RWPE2 (cell line): ENCODE measurements at regions not wholly inside any gene's neighbourhood (a gene's known extent, or its start where the extent isn't known, plus 50 kb on each side); places are given as distances from the start of the nearest gene placed in this dataset.

Experiments
- ATAC-seq: fragments of 200-7000 bp; cut with Tn5 transposase; 3 replicates; pipeline ENCODE4 v1.9.1; 2021; ENCODE audit warnings: low read depth
- DNase-seq: peaks from one replicate; pipeline ENCODE4 v3.0.0-alpha.2; 2020; ENCODE audit warnings: low spot score
- H3K27ac ChIP-seq: fragments of 450-650 bp; 2 replicates; pipeline ENCODE4 v1.5.1; 2017; ENCODE audit warnings: mild to moderate bottlenecking; ENCODE audit not compliant: poor library complexity, severe bottlenecking
- H3K27me3 ChIP-seq: fragments of 250-450 bp; sonication (Bioruptor Pico); 2 replicates; pipeline ENCODE4 v1.5.1; 2021; ENCODE audit warnings: mild to moderate bottlenecking, moderate library complexity; ENCODE audit not compliant: insufficient read depth, poor library complexity, severe bottlenecking
- H3K36me3 ChIP-seq: fragments of 250-450 bp; sonication (Bioruptor Pico); 2 replicates; pipeline ENCODE4 v1.5.1; 2020; ENCODE audit warnings: low read depth, mild to moderate bottlenecking, moderate library complexity
- H3K4me1 ChIP-seq: fragments of 250-450 bp; sonication (Bioruptor Pico); 2 replicates; pipeline ENCODE4 v1.5.1; 2021; ENCODE audit warnings: mild to moderate bottlenecking, moderate library complexity; ENCODE audit not compliant: insufficient read depth, poor library complexity, severe bottlenecking
- H3K4me3 ChIP-seq: fragments of 250-450 bp; sonication (Bioruptor Pico); 2 replicates; pipeline ENCODE4 v1.5.1; 2021; ENCODE audit warnings: mild to moderate bottlenecking, moderate library complexity; ENCODE audit not compliant: severe bottlenecking
- H3K9me3 ChIP-seq: fragments of 250-450 bp; sonication (Bioruptor Pico); 2 replicates; pipeline ENCODE4 v1.5.1; 2021; ENCODE audit warnings: mild to moderate bottlenecking, moderate library complexity; ENCODE audit not compliant: severe bottlenecking
- TF ChIP-seq, protein P1 (sequence below): fragments of 450-650 bp; IDR thresholded peaks from one replicate; pipeline ENCODE4 v1.5.1; 2017; ENCODE audit warnings: mild to moderate bottlenecking, moderate library complexity; ENCODE audit not compliant: poor library complexity, severe bottlenecking

DNA sequence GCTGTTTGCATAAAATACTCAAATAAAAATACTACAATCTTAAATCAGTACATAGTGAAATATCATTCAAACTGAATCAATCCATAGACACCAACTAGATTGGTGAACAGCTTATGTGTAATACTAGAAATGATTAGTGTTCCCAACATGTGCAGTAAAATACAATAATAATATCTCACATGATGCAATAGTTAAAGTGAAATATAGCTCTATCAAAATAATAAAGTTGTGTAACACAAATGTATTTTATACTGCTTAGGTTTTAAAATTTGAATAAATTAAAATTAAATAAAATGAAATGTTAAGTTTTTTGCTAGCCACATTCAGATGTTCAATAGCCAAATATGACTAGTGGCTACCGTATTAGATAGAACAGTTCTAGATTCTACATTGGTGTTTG is 714.1 kb downstream of the ZNF385D start:
- no peak overlapping the region for H3K27ac ChIP-seq
- TF ChIP-seq, protein P1, sequence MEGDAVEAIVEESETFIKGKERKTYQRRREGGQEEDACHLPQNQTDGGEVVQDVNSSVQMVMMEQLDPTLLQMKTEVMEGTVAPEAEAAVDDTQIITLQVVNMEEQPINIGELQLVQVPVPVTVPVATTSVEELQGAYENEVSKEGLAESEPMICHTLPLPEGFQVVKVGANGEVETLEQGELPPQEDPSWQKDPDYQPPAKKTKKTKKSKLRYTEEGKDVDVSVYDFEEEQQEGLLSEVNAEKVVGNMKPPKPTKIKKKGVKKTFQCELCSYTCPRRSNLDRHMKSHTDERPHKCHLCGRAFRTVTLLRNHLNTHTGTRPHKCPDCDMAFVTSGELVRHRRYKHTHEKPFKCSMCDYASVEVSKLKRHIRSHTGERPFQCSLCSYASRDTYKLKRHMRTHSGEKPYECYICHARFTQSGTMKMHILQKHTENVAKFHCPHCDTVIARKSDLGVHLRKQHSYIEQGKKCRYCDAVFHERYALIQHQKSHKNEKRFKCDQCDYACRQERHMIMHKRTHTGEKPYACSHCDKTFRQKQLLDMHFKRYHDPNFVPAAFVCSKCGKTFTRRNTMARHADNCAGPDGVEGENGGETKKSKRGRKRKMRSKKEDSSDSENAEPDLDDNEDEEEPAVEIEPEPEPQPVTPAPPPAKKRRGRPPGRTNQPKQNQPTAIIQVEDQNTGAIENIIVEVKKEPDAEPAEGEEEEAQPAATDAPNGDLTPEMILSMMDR = no peak
- DNase-seq (no peak), ATAC-seq (no peak)
- H3K4me1 ChIP-seq = no peaks in the 10 kb centered on the region
- H3K9me3 ChIP-seq = no peaks in the 10 kb centered on the region
- no peaks in the 10 kb centered on the region for H3K36me3 ChIP-seq
- H3K4me3 ChIP-seq = no peak overlapping the region
- H3K27me3 ChIP-seq = peaks cover 4% of the 10 kb centered on the region

DNA sequence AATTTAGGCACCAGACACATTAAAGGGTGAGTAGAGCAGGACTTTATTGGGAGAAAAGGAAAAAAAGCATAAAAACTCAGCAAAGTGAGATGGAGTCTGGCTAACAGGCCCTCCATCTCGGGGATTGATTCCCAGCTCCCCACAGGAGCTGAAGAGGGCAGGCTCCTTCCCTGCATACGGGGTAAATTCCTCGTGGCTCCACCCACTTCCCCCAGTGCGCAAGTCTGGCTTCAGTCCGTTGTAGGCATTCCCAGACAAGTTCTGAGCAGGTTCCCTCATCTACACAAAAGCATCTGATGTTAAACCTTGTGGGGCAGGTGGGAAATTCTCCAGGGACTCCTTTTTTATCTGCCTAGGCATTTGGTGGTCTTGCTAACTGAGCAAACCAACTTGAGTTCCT is 722.6 kb downstream of the ZNF385D start:
- no peaks in the 10 kb centered on the region for H3K27me3 ChIP-seq
- no peak for ATAC-seq
- H3K9me3 ChIP-seq = no peaks in the 10 kb centered on the region
- H3K27ac ChIP-seq = no peak overlapping the region
- DNase-seq = no peak
- TF ChIP-seq, protein P1 = no peak
- H3K36me3 ChIP-seq = no peaks in the 10 kb centered on the region
- no peak overlapping the region for H3K4me3 ChIP-seq
- no peaks in the 10 kb centered on the region for H3K4me1 ChIP-seq

- Histone ChIP-seq H3K4me1 (no peaks in the 10 kb centered on the region), H3K36me3 (no peaks in the 10 kb centered on the region), H3K27me3 (no peaks in the 10 kb centered on the region), H3K27ac (no peak overlapping the region), H3K4me3 (no peak overlapping the region), H3K9me3 (peaks cover 3% of the 10 kb centered on the region)
- DNase-seq = no peak
- TF ChIP-seq, protein P1 = no peak
- ATAC-seq = no peak
Measured at GRCh38 chr3:21024563-21024962, 726.4 kb downstream of the ZNF385D start.

DNA sequence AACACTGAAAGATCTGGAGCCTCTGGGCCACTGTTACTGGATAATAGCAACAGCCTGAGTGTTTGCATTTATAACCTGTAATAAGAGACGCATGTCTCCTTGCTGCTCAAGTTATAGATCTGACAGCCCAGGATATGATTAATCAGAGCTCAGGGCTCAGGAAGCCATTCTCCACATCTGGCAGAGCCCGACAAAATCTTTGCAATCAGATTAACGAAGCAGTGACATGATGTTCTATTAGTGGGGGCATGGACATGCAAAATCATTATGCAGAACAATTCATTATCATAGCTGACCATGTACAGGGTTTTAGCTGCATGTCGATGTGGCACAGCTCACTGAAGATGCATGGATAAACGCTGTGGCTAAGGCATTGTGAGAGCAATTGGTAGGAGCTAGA is 730.3 kb downstream of the ZNF385D start:
- Histone ChIP-seq H3K4me1 (peaks cover 11% of the 10 kb centered on the region), H3K36me3 (no peaks in the 10 kb centered on the region), H3K27me3 (no peaks in the 10 kb centered on the region), H3K9me3 (peaks cover 3% of the 10 kb centered on the region), H3K4me3 (no peak overlapping the region), H3K27ac (no peak overlapping the region)
- DNase-seq (no peak), ATAC-seq (peak; percentile 49)
- TF ChIP-seq, protein P1 = no peak

- DNase-seq (no peak), ATAC-seq (no peak)
- no peak overlapping the region for H3K4me3 ChIP-seq
- peaks cover 3% of the 10 kb centered on the region for H3K9me3 ChIP-seq
- no peaks in the 10 kb centered on the region for H3K36me3 ChIP-seq
- no peak overlapping the region for H3K27ac ChIP-seq
- peaks cover 11% of the 10 kb centered on the region for H3K4me1 ChIP-seq
- H3K27me3 ChIP-seq = no peaks in the 10 kb centered on the region
- TF ChIP-seq, protein P1 = no peak
Measured at GRCh38 chr3:21020043-21020442, 731.0 kb downstream of the ZNF385D start.
